PC-9 (cell line): ENCODE measurements at regions not wholly inside any gene's neighbourhood (a gene's known extent, or its start where the extent isn't known, plus 50 kb on each side); places are given as distances from the start of the nearest gene placed in this dataset.

Experiments
- CTCF ChIP-seq: fragments of 200-600 bp; sonication (generic); conservative IDR thresholded peaks from 2 replicates; pipeline ENCODE4 v1.6.1; 2017; ENCODE audit warnings: mixed run types, antibody characterized with exemption, mild to moderate bottlenecking, moderate library complexity
- EZH2 ChIP-seq: fragments of 200-600 bp; sonication (generic); IDR thresholded peaks from 2 replicates; pipeline ENCODE4 v1.8.0; 2017; ENCODE audit warnings: antibody characterized with exemption, low read depth

GRCh38 chr22:48323746-48324145, 1503.9 kb downstream of the BRD1 start:
- TF ChIP-seq CTCF (no peak), EZH2 (no peak)
